Tibial nerve (tissue), 3 donors: ENCODE measurements at regions not wholly inside any gene's neighbourhood (a gene's known extent, or its start where the extent isn't known, plus 50 kb on each side); places are given as distances from the start of the nearest gene placed in this dataset.

Experiments
- CTCF ChIP-seq, 5 experiments: fragments of 200-600 bp in 3 of 5; fragments of 450-650 bp in 2 of 5; sonication (generic) in 3 of 5; IDR thresholded peaks; one replicate each; pipeline ENCODE4 v1.5.1; 2016 to 2019; ENCODE audit warnings: antibody characterized with exemption in 5 of 5, mild to moderate bottlenecking in 3 of 5, moderate library complexity in 2 of 5
- POLR2A ChIP-seq, 2 donors: fragments of 450-650 bp; IDR thresholded peaks; one replicate each; pipeline ENCODE4 v1.6.1; 2017; ENCODE audit warnings: antibody characterized with exemption in 2 of 2, mild to moderate bottlenecking in 2 of 2, moderate library complexity in 2 of 2

DNA sequence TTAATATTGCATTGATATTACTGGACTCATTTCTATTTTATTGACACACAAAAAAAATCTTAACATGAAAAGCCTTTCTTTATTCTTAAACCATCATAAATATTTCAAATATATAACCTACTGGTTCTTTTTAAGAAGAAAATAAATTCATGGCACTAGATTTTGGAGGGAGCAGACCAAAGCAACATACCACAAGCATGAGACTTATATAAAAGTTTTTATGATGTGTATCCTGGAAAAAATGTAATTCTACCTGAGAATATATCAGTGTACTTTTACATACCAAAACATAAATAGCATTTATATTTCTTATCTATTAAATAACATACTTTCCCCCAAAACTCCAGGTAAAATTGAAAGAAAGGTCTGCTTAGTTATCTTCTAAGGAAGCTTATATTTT, 508.2 kb upstream of the SEMA3D start:
- no peak for TF ChIP-seq CTCF (IDR thresholded peaks at IDR 0.05)
- TF ChIP-seq POLR2A (IDR thresholded peaks at IDR 0.05), result no peak
